Cardiac muscle cell (in vitro differentiated cells and primary cell): ENCODE measurements at regions not wholly inside any gene's neighbourhood (a gene's known extent, or its start where the extent isn't known, plus 50 kb on each side); places are given as distances from the start of the nearest gene placed in this dataset.

Source experiments
- DNase-seq, 2 donors: peaks; one replicate each; pipeline versions ENCODE4 v3.0.0 to v3.0.0-alpha.2; 2010 to 2017; ENCODE audit warnings: low read depth in 1 of 2, low spot score in 1 of 2
- H3K27ac ChIP-seq: fragments of 200-600 bp; sonication (generic); 2 replicates; pipeline ENCODE4 v1.5.1; 2016
- H3K27me3 ChIP-seq: fragments of 200-600 bp; sonication (generic); 2 replicates; pipeline ENCODE4 v1.6.0; 2016; ENCODE audit warnings: control low read depth
- H3K36me3 ChIP-seq: fragments of 200-600 bp; sonication (generic); 2 replicates; pipeline ENCODE4 v1.5.1; 2016; ENCODE audit warnings: control low read depth
- H3K4me1 ChIP-seq: fragments of 200-600 bp; sonication (generic); 2 replicates; pipeline ENCODE4 v1.8.1; 2017; ENCODE audit warnings: low read depth, mild to moderate bottlenecking, mixed run types
- H3K4me3 ChIP-seq: fragments of 200-600 bp; sonication (generic); 2 replicates; pipeline ENCODE4 v1.5.1; 2016; ENCODE audit warnings: mild to moderate bottlenecking
- H3K9me3 ChIP-seq: fragments of 200-600 bp; sonication (generic); 2 replicates; pipeline ENCODE4 v1.5.1; 2017; ENCODE audit warnings: low read depth, mild to moderate bottlenecking, control low read depth
- CTCF ChIP-seq: IDR thresholded peaks from 2 replicates; pipeline ENCODE4 v1.5.1; 2012; ENCODE audit warnings: low read depth, mild to moderate bottlenecking, low read length

- peaks cover 32% of the 10 kb centered on the region for H3K4me1 ChIP-seq
- H3K27me3 ChIP-seq: no peaks in the 10 kb centered on the region
- H3K4me3 ChIP-seq: no peak overlapping the region
- H3K27ac ChIP-seq: no peak overlapping the region
- TF ChIP-seq CTCF: no peak
- no peaks in the 10 kb centered on the region for H3K36me3 ChIP-seq
- DNase-seq: no peak
- H3K9me3 ChIP-seq: no peaks in the 10 kb centered on the region
Measured at GRCh38 chr7:30223896-30224295, 60.5 kb upstream of the ZNRF2 start.

- peaks cover 32% of the 10 kb centered on the region for H3K4me1 ChIP-seq
- no peaks in the 10 kb centered on the region for H3K27me3 ChIP-seq
- TF ChIP-seq CTCF: no peak
- H3K9me3 ChIP-seq: no peaks in the 10 kb centered on the region
- H3K4me3 ChIP-seq: no peak overlapping the region
- H3K36me3 ChIP-seq: no peaks in the 10 kb centered on the region
- H3K27ac ChIP-seq: no peak overlapping the region
- DNase-seq: peak in 1 of 2 donors; percentile 86
Measured at GRCh38 chr7:30224511-30225062, 59.8 kb upstream of the ZNRF2 start.

- no peak for TF ChIP-seq CTCF
- DNase-seq: peak; percentile 82 to 87
- Histone ChIP-seq H3K9me3 (no peaks in the 10 kb centered on the region), H3K27me3 (no peaks in the 10 kb centered on the region), H3K36me3 (no peaks in the 10 kb centered on the region), H3K4me1 (peaks cover 32% of the 10 kb centered on the region), H3K27ac (peak overlapping the region; percentile 41), H3K4me3 (no peak overlapping the region)
Measured at GRCh38 chr7:30225863-30226613, 58.4 kb upstream of the ZNRF2 start.

GRCh38 chr7:30226614-30227268, 57.7 kb upstream of the ZNRF2 start:
- no peak for TF ChIP-seq CTCF
- Histone ChIP-seq H3K27ac (peak overlapping the region; percentile 41), H3K4me1 (peaks cover 34% of the 10 kb centered on the region), H3K9me3 (no peaks in the 10 kb centered on the region), H3K36me3 (no peaks in the 10 kb centered on the region), H3K4me3 (no peak overlapping the region), H3K27me3 (no peaks in the 10 kb centered on the region)
- DNase-seq: peak in 1 of 2 donors; percentile 62

- no peaks in the 10 kb centered on the region for H3K27me3 ChIP-seq
- no peak overlapping the region for H3K27ac ChIP-seq
- TF ChIP-seq CTCF: no peak
- no peaks in the 10 kb centered on the region for H3K9me3 ChIP-seq
- no peak overlapping the region for H3K4me3 ChIP-seq
- no peaks in the 10 kb centered on the region for H3K36me3 ChIP-seq
- DNase-seq: peak in 1 of 2 donors; percentile 30
- peaks cover 24% of the 10 kb centered on the region for H3K4me1 ChIP-seq
Measured at GRCh38 chr7:30231271-30231670, 53.1 kb upstream of the ZNRF2 start.
